NCI-H2227 (cell line): ENCODE measurements at regions not wholly inside any gene's neighbourhood (a gene's known extent, or its start where the extent isn't known, plus 50 kb on each side); places are given as distances from the start of the nearest gene placed in this dataset.
"Not testable (repeated sequence)": the region's sequence is repeated elsewhere in the genome, so short reads cannot be mapped to it uniquely, and the experiment has no call there.

Experiments
- DNase-seq: peaks from one replicate; lab custom pipeline; 2025; ENCODE audit not compliant: unreplicated experiment; lab: John Stamatoyannopoulos, UW

DNA sequence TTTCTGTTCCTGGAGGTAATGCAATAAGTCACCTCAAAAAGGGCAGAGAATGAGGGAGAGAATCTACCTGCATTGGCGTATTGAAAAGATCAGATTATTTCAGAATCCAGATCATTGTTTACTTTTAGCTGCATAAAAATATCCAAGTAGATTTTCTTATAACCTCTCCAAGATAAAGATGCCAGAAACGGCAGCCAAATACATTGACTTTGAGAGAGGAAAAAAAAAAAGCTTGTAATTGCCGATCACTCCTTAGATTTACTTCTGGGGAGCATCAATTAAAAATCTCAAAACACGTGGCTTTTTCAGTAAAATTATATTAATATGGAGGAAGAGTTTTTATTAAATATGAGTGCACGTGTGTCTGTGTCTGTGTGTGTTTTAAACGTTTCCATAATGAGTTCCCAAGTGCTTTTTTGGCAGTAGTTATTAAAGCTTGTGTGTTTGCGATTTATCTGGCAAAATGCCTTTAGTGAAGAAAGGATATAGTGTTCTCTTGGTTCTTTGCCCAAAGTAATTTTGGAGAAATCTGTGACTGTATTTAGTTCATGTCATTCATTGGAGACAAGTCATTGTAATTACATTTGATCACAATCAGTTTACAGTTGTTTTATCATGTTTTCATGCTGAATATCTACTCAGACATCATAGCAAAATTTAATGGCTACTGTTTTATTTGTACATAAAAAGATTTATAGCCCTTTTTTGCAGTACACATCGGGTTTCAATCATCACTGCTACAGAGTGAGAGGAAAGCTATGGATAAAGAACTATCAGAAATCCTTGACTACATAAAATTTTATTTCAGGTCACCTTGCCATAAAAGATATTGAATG is 176.1 kb downstream of the TM9SF2 start:
- no peak for DNase-seq

DNA sequence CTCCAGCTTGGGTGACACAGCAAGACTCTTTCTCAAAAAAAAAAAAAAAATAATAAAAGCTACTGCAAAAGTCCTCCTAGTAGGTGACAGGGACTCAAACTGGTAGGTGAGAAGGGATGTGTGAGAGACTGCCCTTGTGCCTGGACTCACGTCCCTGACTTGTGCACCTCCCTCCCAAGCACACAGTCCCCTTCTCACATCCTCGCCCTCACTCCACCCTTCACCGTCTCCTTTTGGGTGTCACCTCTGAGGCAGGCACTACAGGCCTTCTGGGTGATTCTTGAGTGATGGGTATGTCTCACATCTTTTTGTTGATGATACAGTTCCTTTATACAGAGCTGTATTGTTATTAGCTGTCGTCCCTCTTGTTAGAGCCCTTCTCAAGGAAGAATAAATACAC is 170.5 kb downstream of the TM9SF2 start:
- DNase-seq = no peak

DNA sequence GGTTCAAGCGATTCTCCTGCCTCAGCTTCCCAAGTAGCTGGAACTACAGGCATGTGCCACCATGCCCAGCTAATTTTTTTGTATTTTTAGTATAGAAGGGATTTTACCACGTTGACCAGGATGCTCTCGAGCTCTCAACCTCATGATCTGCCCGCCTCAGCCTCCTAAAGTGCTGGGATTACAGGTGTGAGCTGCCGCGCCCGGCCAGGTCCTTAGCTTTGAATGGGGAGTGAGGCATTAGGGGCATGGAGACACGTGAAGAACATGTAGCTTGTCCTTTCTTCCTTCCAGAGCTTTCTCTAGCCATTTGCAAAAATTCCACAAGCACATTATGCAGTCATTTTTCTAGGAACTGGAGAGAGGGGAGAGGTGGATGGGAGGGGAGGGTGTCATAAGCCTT is 167.8 kb downstream of the TM9SF2 start:
- DNase-seq = not testable (repeated sequence)

DNA sequence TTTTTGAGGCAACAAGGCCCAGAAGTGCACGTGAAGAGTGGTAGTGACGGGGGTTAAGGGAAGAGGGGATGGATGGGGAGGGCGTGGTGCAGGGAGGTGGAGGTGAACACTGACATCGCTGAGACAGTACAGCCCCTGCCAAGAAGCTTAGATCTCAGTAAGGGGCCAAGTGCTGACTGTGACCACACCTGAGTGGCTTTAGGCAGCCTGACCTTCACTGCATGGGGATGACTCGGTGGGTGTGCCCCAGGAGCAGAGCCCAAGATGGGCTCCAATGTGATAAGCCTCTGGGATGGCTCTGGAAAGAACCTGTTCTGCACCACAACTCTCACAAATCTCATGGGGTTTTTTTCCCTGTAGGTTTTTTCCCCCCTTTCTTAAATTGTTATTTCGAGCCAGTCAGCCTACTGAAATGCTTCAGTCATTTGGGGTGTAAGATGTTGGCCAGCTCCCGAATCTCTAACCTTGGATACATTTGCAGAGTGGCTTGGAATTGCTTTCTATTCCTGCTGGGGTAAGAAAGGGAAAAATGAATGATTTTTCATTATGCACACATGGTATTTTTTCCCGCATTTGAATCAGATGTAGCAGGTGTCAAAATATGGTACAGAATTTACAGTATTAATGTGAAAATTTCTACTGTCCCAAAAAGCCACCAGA is 165.0 kb downstream of the TM9SF2 start:
- no peak for DNase-seq

DNA sequence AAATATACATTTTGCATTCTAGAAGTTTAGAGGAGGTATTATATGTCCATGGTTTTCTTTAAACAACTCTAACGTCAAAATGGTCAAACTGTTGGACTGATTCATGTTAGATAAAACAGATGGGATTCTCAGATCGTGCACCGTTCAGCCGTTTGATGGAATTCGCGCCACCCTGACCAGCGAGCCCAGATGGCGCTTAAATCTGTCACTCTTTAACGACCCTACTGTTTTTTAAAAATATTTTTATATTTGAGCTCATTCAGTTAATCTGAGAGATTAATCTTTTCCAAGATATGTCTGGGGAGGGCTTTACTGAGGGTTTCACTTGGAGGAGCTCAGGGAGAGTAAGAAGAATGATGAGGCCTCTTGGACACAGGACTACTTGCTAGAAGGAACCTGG is 164.4 kb downstream of the TM9SF2 start:
- no peak for DNase-seq

DNA sequence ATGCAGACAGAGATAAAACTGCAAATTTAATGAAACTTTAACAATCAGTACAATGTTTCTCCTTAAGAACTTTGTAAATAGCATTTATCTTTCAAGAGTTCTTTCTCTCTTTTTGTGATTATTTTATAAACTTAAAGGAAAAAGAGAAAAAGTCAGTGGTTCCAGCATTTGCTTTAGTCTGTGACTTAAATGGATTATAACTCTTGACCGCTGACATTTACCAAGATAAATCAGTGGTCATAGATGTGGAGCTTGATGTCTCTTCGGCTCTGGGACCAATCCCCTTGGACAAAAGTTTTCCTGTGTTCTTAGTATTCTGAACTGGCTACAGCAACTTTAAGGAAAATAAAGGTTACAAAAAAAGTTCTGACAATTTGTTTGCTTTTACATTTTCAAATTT is 162.6 kb downstream of the TM9SF2 start:
- no peak for DNase-seq

DNA sequence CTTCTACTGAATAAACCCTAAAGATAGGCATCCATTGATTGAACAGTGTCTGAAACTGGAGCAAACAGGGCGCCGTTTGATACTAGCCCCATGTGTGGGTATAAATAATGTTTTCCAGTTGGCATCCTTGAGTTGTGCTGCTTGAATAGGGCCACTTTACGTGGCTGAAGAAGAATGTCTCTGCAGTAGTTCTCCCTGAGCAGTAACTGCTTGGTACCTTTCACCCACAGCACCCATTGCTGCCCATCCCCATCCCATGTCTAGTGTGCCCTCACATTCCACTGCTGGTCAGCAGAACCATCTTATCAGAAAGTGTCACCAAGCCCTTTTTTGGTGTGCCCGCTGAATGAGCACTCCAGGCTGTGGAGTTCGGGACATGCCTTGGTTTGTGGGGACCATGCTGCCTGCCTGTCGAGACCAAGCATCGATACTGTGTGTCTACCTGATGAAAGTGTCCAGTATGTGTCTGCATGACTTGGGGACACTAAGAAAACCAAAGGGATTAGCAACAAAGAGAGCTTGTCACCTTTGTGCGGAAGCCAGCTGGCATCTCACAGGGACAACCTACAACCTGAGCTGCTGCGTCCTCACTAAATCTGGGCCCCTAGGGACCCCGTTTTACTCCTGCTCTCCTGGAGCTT is 162.0 kb downstream of the TM9SF2 start:
- DNase-seq = no peak

DNA sequence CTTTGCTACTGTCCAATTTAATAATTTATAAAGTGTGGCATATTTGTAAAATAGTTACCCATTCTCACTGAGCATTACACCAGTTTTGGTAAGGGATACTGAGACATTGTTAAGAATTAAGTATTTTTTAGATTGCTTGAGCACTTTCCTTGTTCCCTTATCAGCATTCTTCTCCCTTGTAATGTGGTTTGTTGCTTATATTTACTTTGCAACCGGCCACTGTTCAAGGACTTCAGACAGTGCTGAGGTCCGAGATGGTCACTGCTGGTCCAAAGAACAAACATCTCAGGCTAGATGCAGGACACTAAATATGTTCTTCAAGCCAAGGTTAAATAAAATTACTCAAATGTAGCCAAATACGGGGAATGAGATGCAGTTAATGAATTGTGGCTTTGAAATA is 161.4 kb downstream of the TM9SF2 start:
- DNase-seq = no peak

DNA sequence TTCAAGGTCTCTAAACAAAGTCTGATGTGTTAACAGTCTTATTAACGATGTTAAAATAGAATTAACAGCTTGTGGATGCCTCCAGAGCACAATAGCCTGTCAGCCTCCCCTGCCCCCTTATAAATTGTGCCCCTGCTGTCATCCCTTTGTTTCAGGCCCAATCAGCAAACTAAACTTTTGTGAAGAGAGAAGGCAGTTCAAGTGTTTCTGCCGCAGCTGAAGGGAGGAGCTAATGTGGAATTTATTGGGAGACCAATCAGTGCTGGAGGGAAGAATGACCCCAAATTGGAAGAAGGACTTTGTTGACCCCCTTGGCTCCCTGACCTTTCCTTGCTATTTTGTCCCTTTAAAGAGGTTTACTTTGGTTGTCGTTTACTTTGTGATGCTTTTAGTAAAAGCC is 160.5 kb downstream of the TM9SF2 start:
- DNase-seq = no peak

DNA sequence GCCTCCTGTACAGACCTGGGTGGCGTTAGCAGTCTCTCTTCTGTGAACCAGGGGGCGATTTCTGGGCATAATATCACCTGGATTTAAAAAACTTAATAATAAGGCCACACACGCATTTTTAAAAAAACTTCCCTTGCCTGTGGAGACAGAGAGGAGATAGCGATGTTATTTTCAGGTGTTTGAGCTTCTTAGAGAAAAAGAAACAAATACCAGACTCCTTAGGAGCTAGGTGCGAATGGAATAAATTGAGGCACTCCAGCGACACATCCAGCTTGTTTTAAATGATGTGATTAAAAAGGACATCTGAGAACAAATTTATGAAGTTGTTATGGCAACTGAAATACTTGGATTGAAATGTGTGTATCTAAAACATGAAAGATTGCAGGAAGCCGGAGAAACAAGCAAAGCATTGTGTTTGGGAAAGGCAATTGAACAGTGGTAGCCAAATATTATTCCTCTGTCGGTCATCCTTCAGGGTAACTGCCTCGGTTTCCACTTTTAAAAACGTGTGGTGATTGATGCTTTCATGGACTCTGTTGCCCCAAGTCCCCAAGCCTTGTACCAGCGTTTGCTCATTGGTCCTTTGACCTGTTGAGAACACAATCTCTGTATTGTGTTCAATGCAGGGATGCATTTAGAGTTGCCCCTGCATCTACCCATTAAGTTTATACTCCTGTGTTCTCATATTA is 158.7 kb downstream of the TM9SF2 start:
- no peak for DNase-seq

DNA sequence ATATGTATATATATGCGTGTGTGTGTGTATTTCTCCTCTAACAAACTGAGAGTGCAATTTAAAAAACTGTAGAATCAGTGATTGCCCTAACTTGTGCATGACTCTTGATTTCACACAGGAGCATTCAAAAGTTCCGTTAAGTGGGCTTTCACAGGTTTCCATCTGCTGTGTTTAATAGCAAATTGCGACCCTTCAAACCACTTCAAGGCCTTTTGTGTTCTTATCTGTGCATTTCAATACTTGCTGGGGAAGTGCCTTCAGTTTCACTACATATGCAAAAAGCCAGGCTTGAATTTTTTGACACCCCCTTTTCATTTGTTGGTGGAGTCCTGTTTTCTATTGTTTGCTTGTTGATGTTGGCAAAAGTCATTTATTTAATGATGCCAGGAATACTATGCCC is 158.0 kb downstream of the TM9SF2 start:
- DNase-seq = peak; percentile 54

DNA sequence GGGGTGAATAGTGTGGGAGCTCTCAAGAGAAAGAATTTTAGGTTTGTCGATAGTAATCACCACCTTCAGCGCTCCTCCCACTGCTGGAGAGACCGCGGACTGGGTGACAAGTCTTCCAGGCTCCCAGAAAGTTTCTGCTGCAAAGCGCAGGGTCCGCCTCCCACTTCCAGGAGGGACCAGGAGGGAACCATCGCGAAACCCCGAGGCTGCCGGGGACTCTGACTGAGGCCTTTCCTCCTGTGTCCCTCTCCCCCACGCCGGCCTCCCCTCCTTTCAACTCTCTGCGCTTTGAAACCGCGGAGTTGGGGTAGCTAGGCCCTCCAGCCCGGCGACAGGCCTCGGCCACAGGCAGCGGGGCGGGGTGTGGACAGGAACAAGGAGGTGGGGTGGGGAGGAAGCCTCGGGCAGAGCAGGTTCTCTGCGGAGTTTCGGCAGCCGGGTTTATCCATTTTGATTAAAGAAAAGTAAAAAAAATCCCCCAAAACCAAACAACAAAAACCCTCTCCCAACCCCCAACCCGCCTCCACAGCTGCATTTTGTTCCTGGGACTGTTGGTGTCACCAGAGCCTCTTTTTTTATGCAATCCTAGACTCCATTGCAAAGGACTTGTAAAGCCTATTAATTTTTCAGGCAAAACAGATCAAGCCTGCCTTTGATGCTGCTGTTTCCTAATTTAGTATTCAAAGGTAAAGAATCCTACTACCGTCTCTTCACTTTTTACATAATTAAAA is 157.2 kb downstream of the TM9SF2 start:
- DNase-seq = peak; percentile 77

DNA sequence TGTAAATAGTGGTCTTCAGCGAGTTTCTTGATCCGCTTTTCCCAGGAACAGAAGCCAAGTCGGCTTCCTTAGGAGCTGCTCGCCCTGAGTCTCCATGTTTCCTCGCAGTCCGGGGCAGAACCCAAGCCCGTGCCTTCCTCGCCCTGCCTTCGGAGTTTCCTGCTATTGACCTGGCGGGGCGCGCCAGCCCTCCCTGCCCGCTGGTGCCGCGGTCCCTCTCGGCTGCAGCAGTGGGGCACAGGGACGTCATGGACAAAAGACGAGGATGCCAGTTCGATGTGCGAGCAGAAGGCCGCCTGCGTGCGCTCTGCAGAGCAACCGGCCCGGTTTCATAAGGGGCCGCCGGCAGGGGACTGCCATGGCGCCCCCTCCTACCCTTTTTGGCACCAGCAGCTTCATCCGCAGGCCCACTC is 156.6 kb downstream of the TM9SF2 start:
- peak; percentile 66 for DNase-seq

DNA sequence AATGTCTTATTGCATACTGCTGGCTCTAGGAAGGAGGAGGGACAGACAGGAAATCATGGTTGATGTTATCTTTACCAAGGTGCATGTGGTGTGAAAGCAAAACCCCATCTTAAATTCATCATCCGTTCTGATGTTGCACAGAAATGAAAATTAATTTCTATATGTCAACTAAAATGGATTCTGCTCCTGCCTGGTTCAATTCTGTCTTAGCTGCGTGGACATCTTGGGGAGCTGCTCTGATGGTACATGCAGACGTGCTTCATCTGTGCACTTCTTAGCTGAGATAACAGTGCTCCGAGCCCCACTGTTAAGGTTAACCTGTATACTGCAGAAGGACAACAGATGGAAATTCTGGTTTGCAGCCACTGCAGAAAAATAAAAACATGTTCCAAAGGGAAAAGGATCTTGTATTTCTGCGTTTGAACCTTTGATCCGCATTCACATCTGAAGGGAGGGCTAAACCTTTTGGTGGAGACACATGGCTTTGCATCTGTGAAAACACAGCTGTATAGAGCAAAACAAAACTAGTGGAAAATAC is 155.6 kb downstream of the TM9SF2 start:
- no peak for DNase-seq

DNA sequence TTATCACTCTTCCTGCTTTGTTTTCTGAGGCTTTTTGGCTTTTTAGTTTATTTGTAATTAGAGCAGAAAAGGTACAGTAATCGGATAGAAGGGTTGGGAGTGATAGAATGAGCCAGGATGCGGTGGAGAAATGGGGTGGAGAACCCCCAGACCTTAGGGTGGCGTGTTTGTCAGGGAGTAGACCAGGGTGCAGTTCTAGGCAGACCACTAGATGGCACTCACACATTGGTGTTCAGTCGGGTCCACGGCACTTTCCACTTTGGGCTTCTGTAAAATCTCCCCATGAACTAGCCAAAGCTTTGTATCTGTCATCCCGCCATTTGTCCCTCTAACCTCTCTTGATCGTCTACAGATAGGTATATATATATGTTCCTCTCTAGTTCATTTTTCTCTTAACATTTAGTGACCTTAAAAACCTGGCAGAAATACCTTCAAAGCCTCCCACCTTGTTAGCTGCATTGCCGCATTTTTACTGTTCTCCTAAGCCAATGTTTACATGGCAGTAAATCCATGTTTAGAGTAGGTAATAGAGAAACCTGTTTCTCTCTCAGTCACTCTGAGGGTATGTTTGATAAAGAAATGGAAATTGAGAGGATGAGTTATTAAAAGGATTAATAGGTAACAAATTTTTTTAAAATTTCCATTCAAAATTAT is 154.9 kb downstream of the TM9SF2 start:
- DNase-seq = peak; percentile 85

DNA sequence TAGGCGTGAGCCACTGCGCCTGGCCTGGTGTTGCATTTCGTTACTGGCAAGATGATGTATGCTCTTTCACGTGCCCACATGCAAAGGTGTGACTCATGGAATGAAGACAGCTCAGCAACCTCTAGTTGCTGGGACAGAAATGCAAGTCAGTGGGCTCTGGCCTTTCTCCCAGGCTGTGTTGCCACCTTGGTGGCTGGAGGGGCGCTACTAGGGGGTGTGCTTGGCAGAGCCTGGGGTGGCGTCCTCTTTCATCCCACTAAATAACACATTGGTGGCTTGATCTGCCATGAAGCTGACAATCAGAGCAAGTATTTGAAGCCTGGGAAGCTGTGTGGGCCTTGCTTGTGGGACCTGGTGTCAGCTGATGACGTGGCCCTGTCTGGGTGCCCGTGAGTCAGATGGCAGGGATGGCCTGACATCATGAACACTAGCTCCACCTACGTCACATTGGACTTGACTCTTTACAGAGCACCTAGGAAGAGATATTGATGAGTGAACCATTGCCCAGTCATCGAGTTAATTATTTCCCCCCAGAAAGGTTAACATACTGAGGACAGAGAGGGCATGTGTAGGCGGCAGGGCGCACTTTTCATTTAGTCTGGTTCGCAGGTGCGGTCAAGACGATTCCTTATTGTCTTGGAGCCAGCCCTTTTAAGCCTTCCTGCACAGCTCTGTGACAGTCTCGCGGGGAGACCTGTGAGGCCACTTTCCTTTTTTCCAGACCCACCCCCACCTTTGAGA is 154.2 kb downstream of the TM9SF2 start:
- DNase-seq = no peak

DNA sequence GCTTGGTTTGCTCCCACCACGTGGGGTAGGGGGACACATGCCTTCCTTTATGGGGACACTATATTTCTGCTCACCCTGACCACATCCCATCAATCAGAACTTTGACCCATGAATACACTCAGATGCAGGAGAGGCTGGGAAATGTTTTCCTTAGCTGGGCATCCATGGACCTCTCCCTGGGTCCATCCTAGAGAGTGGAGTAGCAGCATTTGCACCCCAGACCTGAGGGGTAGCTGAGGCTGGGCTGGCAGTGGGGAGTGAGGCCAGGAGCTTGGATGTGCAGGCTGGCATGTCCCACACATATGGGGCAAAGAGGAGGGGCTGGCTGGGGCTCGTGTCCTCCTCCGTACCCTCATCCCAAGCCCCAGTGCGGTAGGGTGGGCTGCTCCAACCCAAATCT is 152.8 kb downstream of the TM9SF2 start:
- DNase-seq = no peak

DNA sequence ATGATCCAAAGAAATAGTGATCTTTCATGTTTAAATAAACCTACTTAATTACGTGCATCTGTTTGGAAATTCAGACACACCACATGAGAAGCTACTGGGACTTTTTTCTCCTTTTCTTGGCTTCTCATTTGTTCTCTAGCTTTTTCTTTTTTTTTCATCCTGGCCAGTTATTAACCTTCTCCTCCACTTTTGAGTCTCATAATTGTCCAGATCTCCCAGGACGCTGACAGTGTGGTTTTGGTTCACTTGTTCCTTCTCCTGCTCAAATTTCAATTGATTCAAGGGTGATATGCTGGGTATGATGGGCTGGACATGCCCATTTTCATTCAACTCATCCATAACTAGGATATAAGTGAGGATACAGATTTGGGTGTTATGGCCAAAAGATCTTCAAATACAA is 152.3 kb downstream of the TM9SF2 start:
- no peak for DNase-seq

DNA sequence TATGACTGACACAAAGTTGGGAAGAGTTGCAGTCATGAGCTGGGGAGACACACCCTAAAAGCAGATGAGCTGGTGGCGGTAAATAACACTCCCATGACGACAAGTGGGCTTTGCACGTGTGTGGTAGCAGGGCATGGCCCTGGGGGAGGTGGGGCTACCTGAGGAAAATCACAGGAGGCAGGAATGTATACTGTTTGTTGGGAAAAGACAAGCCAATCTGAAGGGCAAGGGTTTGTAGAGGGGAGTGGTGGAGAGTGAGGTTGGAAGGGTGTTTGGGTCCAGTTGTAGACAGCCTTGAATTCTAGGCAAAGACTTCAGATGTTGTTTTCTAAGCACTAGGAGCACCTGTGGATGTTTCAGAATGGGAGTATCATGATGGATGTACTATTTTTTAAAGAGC is 151.6 kb downstream of the TM9SF2 start:
- DNase-seq = no peak
